HG02943 (cell line): ENCODE measurements at regions not wholly inside any gene's neighbourhood (a gene's known extent, or its start where the extent isn't known, plus 50 kb on each side); places are given as distances from the start of the nearest gene placed in this dataset.

Experiments used
- ATAC-seq: cut with Tn5 transposase; IDR thresholded peaks from one replicate; pipeline ENCODE4 v1.9.1; 2021; ENCODE audit warnings: mild to moderate bottlenecking, low read depth, moderate library complexity; ENCODE audit not compliant: unreplicated experiment

GRCh38 chr14:65241125-65241752 is 138.9 kb upstream of the MAX start:
- no peak for ATAC-seq

GRCh38 chr14:65242732-65243134 is 140.4 kb upstream of the MAX start:
- ATAC-seq, result no peak

DNA sequence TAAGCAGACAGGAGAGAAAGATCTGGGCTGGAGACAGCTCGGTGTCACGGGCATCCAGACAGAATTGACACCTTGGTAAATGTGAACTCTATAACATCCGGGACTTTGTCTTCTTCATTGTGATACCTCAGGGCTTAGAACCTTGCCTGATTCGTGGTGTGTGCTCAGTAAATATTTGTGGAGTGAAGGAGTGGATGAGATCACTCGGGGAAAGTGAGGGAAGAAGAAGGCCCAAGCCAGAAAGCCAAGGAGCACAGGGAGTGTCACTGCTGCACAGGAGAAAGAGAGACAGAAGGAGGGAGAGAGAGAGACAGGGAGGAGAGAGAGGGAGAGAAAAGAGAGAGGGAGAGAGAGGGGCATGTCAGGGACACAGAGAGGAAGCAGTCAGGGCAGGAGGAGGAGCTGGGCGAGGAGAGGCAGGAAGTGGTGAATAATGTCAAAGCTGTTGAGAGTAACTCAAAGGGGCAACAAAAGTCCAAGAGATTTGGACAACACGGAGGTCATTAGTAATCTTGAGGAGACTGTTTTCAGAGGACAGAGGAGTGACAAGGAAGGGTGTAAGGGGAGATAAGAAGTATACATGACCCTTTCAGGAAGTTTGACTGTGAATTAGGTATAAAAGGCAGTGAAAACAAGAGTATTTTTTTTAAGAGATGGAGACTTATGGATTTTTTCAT is 141.6 kb upstream of the MAX start:
- no peak for ATAC-seq

DNA sequence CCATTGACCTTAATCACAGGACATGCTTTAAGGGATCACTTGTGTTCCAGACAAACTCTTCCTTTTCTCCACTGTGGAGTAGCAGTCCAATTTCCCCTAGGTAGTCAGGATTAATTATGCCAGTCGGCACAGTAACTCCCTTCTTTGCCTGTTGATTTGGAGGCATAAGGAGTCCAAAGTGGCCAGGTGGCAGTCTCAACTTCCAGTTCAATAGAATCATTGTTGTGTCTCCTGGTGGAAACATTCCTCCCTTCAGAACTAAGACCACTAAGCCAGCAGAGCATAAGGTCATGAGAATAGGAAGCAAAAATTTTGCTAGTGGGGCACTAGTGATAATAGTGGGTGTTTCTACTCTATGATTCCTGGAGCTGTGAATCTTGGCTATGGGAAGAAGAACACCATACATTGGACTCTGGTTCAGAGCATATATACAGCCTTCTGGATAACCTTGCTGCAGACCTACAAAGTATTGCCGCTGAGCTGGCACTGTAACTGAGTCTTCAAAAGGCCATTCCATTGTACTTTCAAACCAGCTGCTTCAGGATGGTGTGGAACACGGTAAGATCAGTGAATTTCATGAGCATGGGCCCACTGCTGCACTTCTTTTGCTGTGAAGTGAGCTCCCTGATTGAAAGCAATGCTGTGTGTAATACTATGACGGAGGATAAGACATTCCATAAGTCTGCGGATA is 147.3 kb upstream of the MAX start:
- no peak for ATAC-seq

DNA sequence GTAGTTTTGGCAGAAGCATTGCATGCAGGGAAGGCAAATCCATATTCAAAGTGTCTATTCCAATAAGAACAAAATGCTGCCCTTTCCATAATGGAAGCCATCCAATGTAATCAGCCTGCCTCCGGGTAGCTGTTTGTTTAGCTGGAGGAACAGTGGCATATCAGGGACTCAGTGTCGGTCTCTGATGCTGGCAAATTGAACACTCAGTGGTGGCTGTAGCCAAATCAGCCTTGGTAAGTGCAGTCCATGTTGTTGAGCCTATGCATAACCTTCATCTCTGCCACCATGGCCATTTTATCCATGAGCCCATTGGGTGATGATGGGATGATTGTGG is 147.8 kb upstream of the MAX start:
- no peak for ATAC-seq

DNA sequence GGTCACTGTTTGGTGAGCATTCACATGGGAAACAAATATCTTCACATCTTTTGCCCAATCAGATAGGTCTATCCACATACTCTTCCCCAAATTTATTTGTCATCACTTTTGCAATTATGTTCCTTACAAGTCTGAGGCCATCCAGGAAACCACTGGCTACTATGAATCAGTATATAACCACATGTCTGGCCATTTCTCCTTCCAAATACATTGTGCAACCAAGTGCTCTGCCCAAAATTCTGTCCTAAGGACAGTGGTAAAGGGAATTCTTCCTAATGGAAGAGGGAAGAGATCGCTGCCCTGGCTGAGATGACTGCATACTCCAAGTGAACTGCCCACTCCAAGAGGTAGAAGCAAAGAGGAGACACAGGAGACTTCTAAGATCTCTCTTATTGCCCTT is 148.9 kb upstream of the MAX start:
- ATAC-seq, result no peak

DNA sequence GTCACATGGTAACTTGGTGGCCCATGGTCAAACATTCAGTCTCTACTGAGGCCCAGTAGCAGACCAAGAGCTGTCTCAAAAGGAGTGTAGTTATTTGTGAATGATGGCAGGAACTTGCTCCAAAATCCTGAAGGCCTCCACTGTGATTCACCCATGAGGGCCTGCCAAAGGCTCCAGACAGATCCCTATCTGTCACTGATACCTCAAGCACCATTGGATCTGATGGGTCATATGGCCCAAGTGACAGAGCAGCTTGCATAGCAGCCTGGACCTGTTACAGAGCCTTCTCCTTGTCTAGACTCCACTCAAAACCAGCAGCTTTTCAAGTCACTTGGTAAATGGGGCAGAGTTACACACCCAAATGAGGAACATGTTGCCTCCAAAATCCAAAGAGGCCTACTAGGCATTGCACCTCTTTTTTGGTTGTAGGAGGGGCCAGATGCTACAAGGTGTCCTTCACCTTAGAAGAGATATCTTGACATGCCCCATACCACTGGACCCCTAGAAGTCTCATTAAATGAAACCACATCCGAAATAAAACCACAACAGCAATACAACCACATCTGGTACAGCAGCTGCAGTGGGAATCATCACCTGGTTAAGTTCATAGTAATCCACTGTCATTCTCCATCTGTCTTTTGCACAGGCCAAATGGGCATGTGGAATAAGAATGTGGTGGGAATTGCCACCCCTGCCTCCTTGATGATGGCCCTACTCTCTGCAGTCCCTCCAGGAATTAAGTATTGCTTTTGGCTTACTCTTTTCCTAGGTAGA is 150.4 kb upstream of the MAX start:
- ATAC-seq, result no peak

- ATAC-seq, result no peak
Observed at GRCh38 chr14:65255029-65255545, 152.8 kb upstream of the MAX start.

- ATAC-seq, result no peak
Observed at GRCh38 chr14:65255583-65256461, 153.5 kb upstream of the MAX start.

DNA sequence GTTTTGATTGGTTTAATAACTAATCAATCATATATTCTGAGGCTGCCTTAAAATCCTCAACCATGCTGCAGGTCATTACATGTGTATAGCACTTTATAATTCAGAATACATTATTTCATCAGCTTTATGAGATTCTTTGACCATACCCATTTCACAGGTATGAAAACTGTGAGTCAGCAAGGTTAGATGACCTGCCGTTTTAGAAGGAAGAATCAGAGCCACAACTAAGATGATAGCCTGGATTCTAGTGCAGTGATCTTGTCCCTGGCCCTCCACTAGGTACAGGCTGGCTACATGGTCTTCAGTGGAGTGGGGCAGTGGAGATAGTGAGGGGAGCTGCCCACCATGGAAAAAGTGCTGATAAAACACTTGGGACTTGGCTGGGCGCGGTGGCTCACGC is 154.4 kb upstream of the MAX start:
- ATAC-seq, result no peak

DNA sequence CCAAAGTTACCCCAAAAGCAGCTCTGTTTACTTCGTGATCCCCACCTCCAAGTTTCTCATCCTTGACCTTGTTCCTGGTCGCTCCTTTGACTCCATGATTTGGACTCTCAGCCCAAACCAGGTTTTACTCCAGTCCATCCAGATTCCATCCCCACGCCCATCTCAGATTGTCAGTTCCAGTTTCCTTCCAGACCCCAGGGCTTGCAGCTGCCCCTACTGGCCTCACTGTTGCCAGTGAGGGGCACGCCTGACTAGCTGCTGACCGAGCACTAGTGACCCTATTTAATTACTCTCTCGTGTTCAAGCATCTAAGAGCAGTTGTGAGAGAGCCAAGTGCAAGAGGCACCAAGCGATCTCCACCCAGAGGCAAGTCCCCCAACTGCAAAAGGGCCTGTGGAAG is 155.1 kb upstream of the FUT8 start:
- ATAC-seq, result no peak

- no peak for ATAC-seq
Observed at GRCh38 chr14:65258391-65258790, 154.1 kb upstream of the FUT8 start.

DNA sequence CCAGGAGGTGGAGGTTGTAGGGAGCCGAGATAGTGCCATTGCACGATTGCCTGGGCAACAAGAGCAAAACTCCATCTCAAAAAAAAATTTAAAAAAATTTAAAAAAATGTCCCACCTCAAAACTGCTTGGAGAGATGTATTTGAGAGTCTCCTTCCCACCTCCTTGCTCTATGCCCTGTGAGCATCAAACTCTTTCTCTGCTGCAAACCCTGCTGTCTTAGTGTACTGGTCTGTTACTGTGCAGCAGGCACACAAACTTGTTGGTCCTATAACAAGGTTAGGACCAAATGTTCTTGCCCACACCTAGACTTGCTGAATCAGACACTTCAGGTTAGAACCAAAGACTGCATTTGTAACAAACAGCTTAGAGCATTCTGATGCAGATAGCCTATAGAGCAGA is 153.5 kb upstream of the FUT8 start:
- ATAC-seq, result no peak

DNA sequence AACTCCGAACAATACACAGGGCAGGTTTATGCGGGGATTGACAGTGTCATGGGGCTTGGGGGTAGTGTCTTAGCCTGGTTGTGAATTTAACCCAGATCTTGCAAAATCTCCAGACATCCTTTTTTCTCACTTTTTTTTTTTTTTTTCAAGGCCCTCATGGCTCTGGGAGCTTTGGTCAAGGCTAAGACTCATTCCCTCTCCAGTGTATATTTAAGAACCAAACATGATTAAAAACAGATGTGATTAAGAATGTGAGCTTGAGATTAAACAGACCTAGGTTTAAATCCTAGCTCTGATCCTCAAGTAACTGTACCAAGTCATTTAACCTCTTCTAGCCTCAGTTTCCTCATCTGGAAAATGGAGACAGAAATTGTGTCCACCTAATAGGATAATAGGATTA is 151.7 kb upstream of the FUT8 start:
- no peak for ATAC-seq

- no peak for ATAC-seq
Observed at GRCh38 chr14:65261425-65261920, 151.1 kb upstream of the FUT8 start.

DNA sequence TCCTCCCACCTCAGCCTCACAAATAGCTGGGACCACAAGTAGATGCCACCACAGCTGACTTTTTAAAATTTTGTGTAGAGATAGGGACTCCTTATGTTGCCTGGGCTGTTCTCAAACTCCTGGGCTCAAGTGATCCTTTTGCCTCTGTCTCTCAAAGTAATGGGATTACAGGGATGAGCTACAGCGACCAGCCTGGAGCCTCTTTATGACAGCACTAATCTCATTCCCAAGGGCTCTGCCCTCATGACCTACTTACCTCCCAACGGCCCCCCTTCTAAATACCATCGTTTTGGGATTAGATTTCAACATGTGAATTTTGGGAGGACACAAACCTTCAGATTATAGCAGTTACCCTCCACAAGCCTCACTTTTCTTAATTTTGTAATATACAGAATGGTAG is 150.6 kb upstream of the FUT8 start:
- no peak for ATAC-seq

DNA sequence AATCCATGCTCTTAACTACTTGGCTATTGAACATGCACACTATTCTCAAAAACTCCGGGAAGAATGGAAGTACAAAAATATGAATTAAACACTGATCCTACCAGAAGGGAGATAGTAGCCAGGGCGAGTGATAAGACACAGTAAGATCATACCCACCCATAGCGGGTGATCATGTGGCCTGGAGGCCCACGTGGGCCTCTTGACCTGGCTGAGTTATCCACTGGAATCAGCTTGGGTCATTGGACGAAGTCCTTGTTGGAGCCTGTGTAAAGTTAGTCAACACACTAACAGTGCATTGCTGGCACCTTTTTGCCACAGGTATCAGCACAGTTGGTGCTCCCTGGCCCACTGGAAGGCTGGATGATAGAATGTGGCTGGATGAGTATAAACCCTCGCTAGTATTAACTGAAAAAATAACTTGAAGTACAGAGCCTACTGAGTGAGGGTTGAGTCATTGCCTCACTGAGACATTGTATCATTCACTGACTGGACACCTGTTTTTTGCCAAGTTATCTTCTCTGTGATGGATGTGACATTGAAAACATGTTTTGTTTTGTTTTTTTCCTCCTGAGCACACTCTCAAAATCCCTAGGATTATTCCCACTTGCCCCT is 149.2 kb upstream of the FUT8 start:
- ATAC-seq, result no peak

DNA sequence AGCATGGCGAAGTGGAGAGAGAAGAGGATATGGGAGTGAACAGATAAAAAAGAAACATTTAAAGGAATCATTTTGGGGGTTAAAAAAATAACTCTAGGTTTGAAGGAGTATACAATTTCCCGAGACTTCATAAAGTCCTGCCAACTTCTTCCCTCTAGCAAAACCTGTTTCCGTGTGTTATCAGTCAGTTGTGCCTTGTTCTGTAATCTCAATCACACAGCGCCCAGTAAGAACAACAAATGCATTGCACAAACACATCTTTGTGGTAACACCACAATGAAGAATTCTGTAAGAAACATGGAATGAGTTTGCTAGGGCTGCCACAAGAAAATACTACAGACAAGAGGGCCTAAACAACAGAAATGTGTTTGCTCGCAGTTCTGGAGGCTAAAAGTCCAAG is 144.7 kb upstream of the FUT8 start:
- no peak for ATAC-seq

GRCh38 chr14:65268594-65268993 is 143.9 kb upstream of the FUT8 start:
- no peak for ATAC-seq

GRCh38 chr14:65269732-65270131 is 142.8 kb upstream of the FUT8 start:
- no peak for ATAC-seq
